ENCODE measurements at regions not wholly inside any gene's neighbourhood (a gene's known extent, or its start where the extent isn't known, plus 50 kb on each side); places are given as distances from the start of the nearest gene placed in this dataset.

- no peak for DNase-seq (ENCODE audit: low read depth)
These were observed 457.5 kb downstream of the LMO4 start for GRCh38 chr1:87786229-87786628.

DNA sequence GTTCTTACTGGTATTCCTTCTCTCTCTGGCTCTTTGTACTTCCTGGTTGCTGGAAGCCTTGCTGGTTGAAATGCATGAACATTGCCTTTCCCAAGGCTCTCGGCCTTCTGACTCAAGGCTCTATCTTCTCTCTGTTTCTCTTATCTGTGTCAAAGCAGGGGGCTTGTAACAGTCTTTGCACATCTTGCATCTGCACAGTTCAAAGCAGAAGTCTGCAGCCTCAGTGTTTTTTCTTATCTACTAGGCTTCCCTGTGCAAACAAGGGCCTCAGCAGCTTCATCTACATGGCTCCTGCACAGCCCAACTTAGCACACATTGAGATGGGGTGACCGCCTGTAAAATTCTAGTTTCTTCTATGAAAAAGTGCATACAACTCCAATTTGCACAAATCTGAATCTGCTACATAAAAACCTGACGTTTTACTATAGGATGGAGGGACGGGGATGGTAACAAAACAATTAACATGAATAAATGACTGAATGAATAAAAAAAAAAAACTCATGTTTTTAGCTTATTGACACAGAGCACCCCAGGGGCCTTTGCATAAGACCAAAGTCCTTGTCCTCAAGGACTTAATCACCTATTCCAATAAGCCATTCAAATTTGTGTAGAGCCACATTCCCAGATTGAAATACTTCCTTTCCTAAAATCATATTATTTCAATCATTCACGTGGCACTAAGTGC lies 458.3 kb downstream of the LMO4 start:
- TF ChIP-seq CTCF (IDR thresholded peaks at IDR 0.05; ENCODE audit: insufficient read depth, low read depth, low read length, missing control alignments) = no peak
- H3K4me3 ChIP-seq (ENCODE audit: low read depth, low read length) = no peak overlapping the region
- no peak for DNase-seq (ENCODE audit: low read depth)

More at GRCh38 chr1:87786229-87786628, 457.5 kb downstream of the LMO4 start:
- no peak for TF ChIP-seq CTCF (IDR thresholded peaks at IDR 0.05; ENCODE audit: insufficient read depth, low read depth, low read length, missing control alignments)
- no peak overlapping the region for H3K4me3 ChIP-seq (ENCODE audit: low read depth, low read length)

GRCh38 chr1:87787551-87787950 lies 458.9 kb downstream of the LMO4 start:
- no peak for TF ChIP-seq CTCF (IDR thresholded peaks at IDR 0.05; ENCODE audit: insufficient read depth, low read depth, low read length, missing control alignments)
- H3K4me3 ChIP-seq (ENCODE audit: low read depth, low read length) = no peak overlapping the region
- DNase-seq (ENCODE audit: low read depth) = no peak

- no peak for DNase-seq (ENCODE audit: low read depth)
- no peak for TF ChIP-seq CTCF (IDR thresholded peaks at IDR 0.05; ENCODE audit: insufficient read depth, low read depth, low read length, missing control alignments)
- H3K4me3 ChIP-seq (ENCODE audit: low read depth, low read length) = no peak overlapping the region
These were observed 462.1 kb downstream of the LMO4 start for GRCh38 chr1:87790756-87791155.

DNA sequence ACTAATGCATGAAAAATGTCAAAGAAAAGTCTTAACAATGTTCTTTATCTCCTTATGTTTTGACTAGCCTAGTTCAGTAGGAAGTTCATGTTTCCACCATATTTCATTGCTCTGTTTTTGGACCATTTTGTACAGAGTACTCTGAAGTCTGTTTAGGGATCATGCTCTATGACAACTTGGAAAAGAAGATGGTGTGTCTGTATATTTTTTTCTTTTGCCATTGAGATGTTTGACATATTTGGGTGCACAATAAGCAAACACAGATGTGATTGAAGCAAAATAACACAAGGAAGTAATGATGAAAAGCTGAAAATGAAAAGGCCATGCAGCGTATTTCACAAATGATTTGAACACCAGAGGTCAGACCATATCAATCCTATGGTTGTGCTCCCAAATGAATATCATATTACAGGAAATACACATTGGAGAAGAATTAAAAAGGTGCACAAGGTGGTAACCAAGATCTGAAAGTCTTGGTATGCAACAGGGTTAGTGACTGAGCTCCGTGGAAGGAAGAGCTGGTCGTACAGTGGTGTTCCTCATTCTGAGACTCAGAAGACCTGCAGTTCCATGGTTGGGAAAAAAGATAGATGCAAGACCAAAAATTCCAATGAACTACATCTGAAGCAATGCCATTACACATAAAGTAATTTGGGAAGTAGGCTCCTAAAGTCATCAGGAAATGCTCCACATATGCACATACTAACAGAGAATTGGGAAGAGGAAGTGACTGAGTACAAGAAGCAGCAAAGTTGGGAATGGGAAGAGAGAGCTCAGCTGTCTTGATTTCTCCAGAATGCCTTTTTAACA lies 463.5 kb downstream of the LMO4 start:
- DNase-seq (ENCODE audit: low read depth) = no peak
- no peak for TF ChIP-seq CTCF (IDR thresholded peaks at IDR 0.05; ENCODE audit: insufficient read depth, low read depth, low read length, missing control alignments)

DNA sequence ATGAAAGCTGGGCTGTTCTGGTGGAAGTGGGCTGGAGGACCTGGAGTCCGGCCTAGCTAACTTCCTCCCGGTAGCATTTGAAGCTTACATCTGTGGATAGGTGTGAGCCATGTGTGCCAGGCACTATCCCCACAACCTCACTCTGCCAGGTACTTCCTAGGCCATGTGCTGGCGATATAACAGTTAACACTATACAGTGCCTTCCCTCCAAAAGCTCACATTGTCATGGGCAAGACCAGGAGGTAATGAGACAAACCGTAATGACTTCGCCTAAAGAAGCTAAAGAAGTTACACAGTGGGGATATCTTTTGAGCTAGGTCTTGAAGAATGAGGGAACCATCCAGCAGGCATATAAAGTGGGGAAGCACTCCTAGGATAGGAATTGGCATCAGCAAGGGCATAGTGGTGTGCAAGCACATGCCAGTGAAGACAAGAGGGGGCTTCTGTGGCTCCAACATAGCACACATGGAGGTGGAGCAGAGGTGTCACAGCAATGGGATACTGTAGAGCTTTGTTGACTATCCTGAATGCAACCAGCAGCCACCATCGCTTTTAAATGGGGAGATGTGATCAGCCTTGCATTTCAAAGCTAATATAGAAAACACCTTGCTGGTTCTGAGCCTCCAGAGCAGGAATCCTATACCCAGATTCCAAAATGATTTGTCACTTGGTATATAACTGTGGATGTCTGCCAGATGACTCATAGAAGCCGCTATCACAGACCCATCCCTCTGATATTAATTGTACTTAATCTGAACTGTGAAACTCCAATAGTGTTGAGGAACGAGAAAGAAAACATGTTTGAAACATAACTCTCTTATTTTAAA lies 466.3 kb downstream of the LMO4 start:
- no peak overlapping the region for H3K4me3 ChIP-seq (ENCODE audit: low read depth, low read length)
- no peak for DNase-seq (ENCODE audit: low read depth)
- TF ChIP-seq CTCF (IDR thresholded peaks at IDR 0.05; ENCODE audit: insufficient read depth, low read depth, low read length, missing control alignments) = no peak

More for the DNA sequence above, 463.5 kb downstream of the LMO4 start:
- no peak overlapping the region for H3K4me3 ChIP-seq (ENCODE audit: low read depth, low read length)
